ENCODE measurements at regions not wholly inside any gene's neighbourhood (a gene's known extent, or its start where the extent isn't known, plus 50 kb on each side); places are given as distances from the start of the nearest gene placed in this dataset.

GRCh38 chr16:86088287-86088686 lies 189.3 kb downstream of the IRF8 start:
- no peak for TF ChIP-seq CTCF (IDR thresholded peaks at IDR 0.05; ENCODE audit: insufficient read depth in 1 of 2, low read depth in 1 of 2, low read length in 1 of 2, severe bottlenecking in 1 of 2, unreplicated experiment in 1 of 2)
- Histone ChIP-seq H3K36me3 (ENCODE audit: control insufficient read depth, insufficient read depth, low read length) (no peaks in the 10 kb centered on the region), H3K27me3 (replicated peaks; ENCODE audit: control insufficient read depth, insufficient read depth, low read length) (no peaks in the 10 kb centered on the region; the same call in none of the 2 replicates), H3K4me3 (ENCODE audit: low read depth, low read length) (no peak overlapping the region), H3K4me1 (no peaks in the 10 kb centered on the region), H3K9me3 (no peaks in the 10 kb centered on the region)
- no TSS peak for BruUV-seq (replicated peaks)
- H3K4me3 Mint-ChIP-seq (ENCODE audit: unreplicated experiment): no peak overlapping the region
- intact Hi-C loops (cut with micrococcal nuclease; ENCODE audit: unreplicated experiment): no loop called here
- H3K27me3 Mint-ChIP-seq (ENCODE audit: insufficient read depth, unreplicated experiment): peaks cover 2% of the 10 kb centered on the region
- CTCF ChIA-PET: no interaction called here
- no peaks in the 10 kb centered on the region for H3K4me1 Mint-ChIP-seq (ENCODE audit: low read depth, unreplicated experiment)
- H3K36me3 Mint-ChIP-seq (ENCODE audit: insufficient read depth, unreplicated experiment): no peaks in the 10 kb centered on the region
- DNase-seq: peak in 1 of 2 experiments; percentile 11
- no peaks in the 10 kb centered on the region for H3K9me3 Mint-ChIP-seq (ENCODE audit: unreplicated experiment)
- POLR2A ChIA-PET: no interaction called here
- no peak overlapping the region for H3K27ac Mint-ChIP-seq (ENCODE audit: unreplicated experiment)

GRCh38 chr16:86088816-86089215 lies 189.9 kb downstream of the IRF8 start:
- CTCF ChIA-PET: no interaction called here
- no peak overlapping the region for H3K27ac Mint-ChIP-seq (ENCODE audit: unreplicated experiment)
- no peaks in the 10 kb centered on the region; the same call in 1 of the 2 replicates for H3K27me3 ChIP-seq (replicated peaks; ENCODE audit: control insufficient read depth, insufficient read depth, low read length)

GRCh38 chr16:86089334-86089900 lies 190.5 kb downstream of the IRF8 start:
- peak in 1 of 2 experiments; percentile 27 for DNase-seq
- H3K4me3 ChIP-seq (ENCODE audit: low read depth, low read length): no peak overlapping the region
- no peak overlapping the region for H3K27ac Mint-ChIP-seq (ENCODE audit: unreplicated experiment)
- ChIA-PET POLR2A (no interaction called here), CTCF (no interaction called here)
- intact Hi-C loops (cut with micrococcal nuclease; ENCODE audit: unreplicated experiment): no loop called here
- no peaks in the 10 kb centered on the region for H3K36me3 Mint-ChIP-seq (ENCODE audit: insufficient read depth, unreplicated experiment)
- no peaks in the 10 kb centered on the region for H3K27me3 Mint-ChIP-seq (ENCODE audit: insufficient read depth, unreplicated experiment)
- H3K27me3 ChIP-seq (replicated peaks; ENCODE audit: control insufficient read depth, insufficient read depth, low read length): no peaks in the 10 kb centered on the region; the same call in 1 of the 2 replicates
- no peaks in the 10 kb centered on the region for H3K36me3 ChIP-seq (ENCODE audit: control insufficient read depth, insufficient read depth, low read length)
- no peaks in the 10 kb centered on the region for H3K4me1 ChIP-seq
- no peaks in the 10 kb centered on the region for H3K9me3 Mint-ChIP-seq (ENCODE audit: unreplicated experiment)
- no peak for TF ChIP-seq CTCF (IDR thresholded peaks at IDR 0.05; ENCODE audit: insufficient read depth in 1 of 2, low read depth in 1 of 2, low read length in 1 of 2, severe bottlenecking in 1 of 2, unreplicated experiment in 1 of 2)
- H3K4me1 Mint-ChIP-seq (ENCODE audit: low read depth, unreplicated experiment): no peaks in the 10 kb centered on the region
- BruUV-seq (replicated peaks): no TSS peak
- no peak overlapping the region for H3K4me3 Mint-ChIP-seq (ENCODE audit: unreplicated experiment)
- H3K9me3 ChIP-seq: no peaks in the 10 kb centered on the region

More at GRCh38 chr16:86088816-86089215, 189.9 kb downstream of the IRF8 start:
- TF ChIP-seq CTCF (IDR thresholded peaks at IDR 0.05; ENCODE audit: insufficient read depth in 1 of 2, low read depth in 1 of 2, low read length in 1 of 2, severe bottlenecking in 1 of 2, unreplicated experiment in 1 of 2): no peak
- DNase-seq: peak in 1 of 2 experiments; percentile 22
- BruUV-seq (replicated peaks): no TSS peak
- no peak overlapping the region for H3K4me3 ChIP-seq (ENCODE audit: low read depth, low read length)
- intact Hi-C loops (cut with micrococcal nuclease; ENCODE audit: unreplicated experiment): no loop called here
- no peaks in the 10 kb centered on the region for H3K36me3 ChIP-seq (ENCODE audit: control insufficient read depth, insufficient read depth, low read length)
- H3K9me3 ChIP-seq: no peaks in the 10 kb centered on the region
- Mint-ChIP-seq H3K4me1 (ENCODE audit: low read depth, unreplicated experiment) (no peaks in the 10 kb centered on the region), H3K27me3 (ENCODE audit: insufficient read depth, unreplicated experiment) (no peaks in the 10 kb centered on the region), H3K9me3 (ENCODE audit: unreplicated experiment) (no peaks in the 10 kb centered on the region), H3K4me3 (ENCODE audit: unreplicated experiment) (no peak overlapping the region), H3K36me3 (ENCODE audit: insufficient read depth, unreplicated experiment) (no peaks in the 10 kb centered on the region)
- POLR2A ChIA-PET: no interaction called here
- no peaks in the 10 kb centered on the region for H3K4me1 ChIP-seq
